ENCODE measurements at regions not wholly inside any gene's neighbourhood (a gene's known extent, or its start where the extent isn't known, plus 50 kb on each side); places are given as distances from the start of the nearest gene placed in this dataset.
"Not testable (repeated sequence)": the region's sequence is repeated elsewhere in the genome, so short reads cannot be mapped to it uniquely, and the experiment has no call there.

DNA sequence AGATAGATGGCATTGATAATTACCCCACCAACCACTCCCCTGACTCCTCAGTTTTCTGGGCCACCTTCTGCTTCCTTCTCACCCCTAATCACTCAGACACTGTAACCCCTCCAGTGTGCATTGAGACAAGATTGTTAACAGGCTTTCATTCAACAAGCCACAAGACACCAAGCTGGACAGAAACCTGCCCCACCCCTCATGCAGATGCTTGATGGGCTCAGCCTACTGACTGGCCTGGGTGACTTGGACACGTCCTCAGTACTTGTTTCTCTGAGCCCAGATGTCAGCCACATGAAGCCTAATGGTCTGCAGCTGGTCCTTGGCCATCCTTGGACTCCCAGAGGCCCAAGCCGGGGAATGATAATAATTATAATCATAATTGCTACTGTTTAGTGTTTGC is 71.4 kb upstream of the SMIM23 start:
- Histone ChIP-seq H3K27ac (ENCODE audit: low read depth, low read length) (no peak overlapping the region), H3K27me3 (ENCODE audit: control insufficient read depth, insufficient read depth, low read length) (no peaks in the 10 kb centered on the region), H3K4me3 (ENCODE audit: low read depth, low read length) (no peak overlapping the region), H3K9me3 (ENCODE audit: control insufficient read depth, insufficient read depth, low read length) (no peaks in the 10 kb centered on the region), H3K9ac (ENCODE audit: low read depth, low read length) (no peak overlapping the region), H3K4me1 (ENCODE audit: control insufficient read depth, insufficient read depth, low read length) (no peaks in the 10 kb centered on the region), H3K36me3 (ENCODE audit: control insufficient read depth, insufficient read depth, low read length) (no peaks in the 10 kb centered on the region)

DNA sequence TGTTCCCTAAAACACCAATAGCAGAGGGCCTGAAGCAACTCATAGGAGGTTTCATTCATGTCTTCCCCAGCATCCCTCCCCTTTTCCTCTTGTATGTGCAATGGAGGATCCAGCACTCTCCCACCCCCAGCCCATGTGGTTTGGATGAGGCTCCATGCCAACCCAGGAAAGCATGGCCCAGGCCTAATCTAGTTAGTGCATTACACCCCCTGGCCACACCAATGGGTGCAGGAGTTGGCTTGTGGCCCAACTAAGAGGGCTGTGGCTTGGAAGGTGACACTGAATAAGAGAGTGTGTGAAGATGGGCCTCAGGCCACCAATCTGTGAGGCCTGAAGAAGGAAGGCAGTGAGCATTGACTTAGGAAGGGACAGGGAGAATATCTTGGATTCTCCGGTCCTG is 70.8 kb upstream of the SMIM23 start:
- H3K4me3 ChIP-seq (ENCODE audit: low read depth, low read length) = no peak overlapping the region
- H3K27ac ChIP-seq (ENCODE audit: low read depth, low read length) = no peak overlapping the region
- no peaks in the 10 kb centered on the region for H3K36me3 ChIP-seq (ENCODE audit: control insufficient read depth, insufficient read depth, low read length)
- H3K4me1 ChIP-seq (ENCODE audit: control insufficient read depth, insufficient read depth, low read length) = no peaks in the 10 kb centered on the region
- H3K9me3 ChIP-seq (ENCODE audit: control insufficient read depth, insufficient read depth, low read length) = no peaks in the 10 kb centered on the region
- H3K27me3 ChIP-seq (ENCODE audit: control insufficient read depth, insufficient read depth, low read length) = no peaks in the 10 kb centered on the region
- H3K9ac ChIP-seq (ENCODE audit: low read depth, low read length) = no peak overlapping the region

GRCh38 chr5:171715551-171715950 is 70.1 kb upstream of the SMIM23 start:
- no peak overlapping the region for H3K4me3 ChIP-seq (ENCODE audit: low read depth, low read length)
- no peaks in the 10 kb centered on the region for H3K27me3 ChIP-seq (ENCODE audit: control insufficient read depth, insufficient read depth, low read length)
- no peak overlapping the region for H3K9ac ChIP-seq (ENCODE audit: low read depth, low read length)
- H3K36me3 ChIP-seq (ENCODE audit: control insufficient read depth, insufficient read depth, low read length) = no peaks in the 10 kb centered on the region
- H3K27ac ChIP-seq (ENCODE audit: low read depth, low read length) = no peak overlapping the region
- no peaks in the 10 kb centered on the region for H3K9me3 ChIP-seq (ENCODE audit: control insufficient read depth, insufficient read depth, low read length)
- H3K4me1 ChIP-seq (ENCODE audit: control insufficient read depth, insufficient read depth, low read length) = no peaks in the 10 kb centered on the region

DNA sequence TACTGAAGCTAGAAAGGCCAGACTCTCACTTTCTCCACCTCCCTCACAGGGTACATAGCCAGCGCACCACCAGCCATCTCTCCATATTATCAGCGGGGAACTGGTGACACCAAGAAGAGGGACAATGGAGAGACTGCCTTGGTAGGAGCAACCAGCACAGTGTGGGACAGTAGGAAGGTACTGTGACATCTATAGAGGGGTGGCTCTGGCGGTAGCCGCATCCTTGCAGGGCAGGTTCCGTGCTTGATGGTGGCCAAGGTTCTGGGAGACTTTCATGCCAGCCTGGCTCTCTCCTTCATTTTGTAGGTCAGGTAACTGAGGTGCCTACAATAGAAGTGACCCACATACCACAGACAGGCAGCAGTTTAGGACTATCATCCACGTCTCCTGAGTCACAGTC is 65.5 kb upstream of the SMIM23 start:
- Histone ChIP-seq H3K4me3 (ENCODE audit: low read depth, low read length) (no peak overlapping the region), H3K9me3 (ENCODE audit: control insufficient read depth, insufficient read depth, low read length) (no peaks in the 10 kb centered on the region), H3K36me3 (ENCODE audit: control insufficient read depth, insufficient read depth, low read length) (no peaks in the 10 kb centered on the region), H3K27ac (ENCODE audit: low read depth, low read length) (no peak overlapping the region), H3K9ac (ENCODE audit: low read depth, low read length) (no peak overlapping the region), H3K27me3 (ENCODE audit: control insufficient read depth, insufficient read depth, low read length) (no peaks in the 10 kb centered on the region), H3K4me1 (ENCODE audit: control insufficient read depth, insufficient read depth, low read length) (no peaks in the 10 kb centered on the region)

- H3K9me3 ChIP-seq (ENCODE audit: control insufficient read depth, insufficient read depth, low read length) = no peaks in the 10 kb centered on the region
- no peaks in the 10 kb centered on the region for H3K4me1 ChIP-seq (ENCODE audit: control insufficient read depth, insufficient read depth, low read length)
- no peak overlapping the region for H3K4me3 ChIP-seq (ENCODE audit: low read depth, low read length)
- no peak overlapping the region for H3K27ac ChIP-seq (ENCODE audit: low read depth, low read length)
- H3K27me3 ChIP-seq (ENCODE audit: control insufficient read depth, insufficient read depth, low read length) = no peaks in the 10 kb centered on the region
- H3K36me3 ChIP-seq (ENCODE audit: control insufficient read depth, insufficient read depth, low read length) = no peaks in the 10 kb centered on the region
- H3K9ac ChIP-seq (ENCODE audit: low read depth, low read length) = no peak overlapping the region
Observed at GRCh38 chr5:171721464-171721863, 64.2 kb upstream of the SMIM23 start.

GRCh38 chr5:171724468-171725204 is 61.0 kb upstream of the SMIM23 start:
- Histone ChIP-seq H3K27me3 (ENCODE audit: control insufficient read depth, insufficient read depth, low read length) (no peaks in the 10 kb centered on the region), H3K4me3 (ENCODE audit: low read depth, low read length) (no peak overlapping the region), H3K9me3 (ENCODE audit: control insufficient read depth, insufficient read depth, low read length) (0 out of 2 replicates have a peak, but pooled peaks cover under 1% of the 10 kb centered on the region), H3K9ac (ENCODE audit: low read depth, low read length) (no peak overlapping the region), H3K27ac (ENCODE audit: low read depth, low read length) (no peak overlapping the region), H3K36me3 (ENCODE audit: control insufficient read depth, insufficient read depth, low read length) (no peaks in the 10 kb centered on the region), H3K4me1 (ENCODE audit: control insufficient read depth, insufficient read depth, low read length) (no peaks in the 10 kb centered on the region)

GRCh38 chr5:171725205-171725601 is 60.4 kb upstream of the SMIM23 start:
- no peak overlapping the region for H3K27ac ChIP-seq (ENCODE audit: low read depth, low read length)
- H3K36me3 ChIP-seq (ENCODE audit: control insufficient read depth, insufficient read depth, low read length) = no peaks in the 10 kb centered on the region
- no peaks in the 10 kb centered on the region for H3K4me1 ChIP-seq (ENCODE audit: control insufficient read depth, insufficient read depth, low read length)
- no peaks in the 10 kb centered on the region for H3K27me3 ChIP-seq (ENCODE audit: control insufficient read depth, insufficient read depth, low read length)
- no peak overlapping the region for H3K9ac ChIP-seq (ENCODE audit: low read depth, low read length)
- 0 out of 2 replicates have a peak, but pooled peaks cover 3% of the 10 kb centered on the region for H3K9me3 ChIP-seq (ENCODE audit: control insufficient read depth, insufficient read depth, low read length)
- no peak overlapping the region for H3K4me3 ChIP-seq (ENCODE audit: low read depth, low read length)

DNA sequence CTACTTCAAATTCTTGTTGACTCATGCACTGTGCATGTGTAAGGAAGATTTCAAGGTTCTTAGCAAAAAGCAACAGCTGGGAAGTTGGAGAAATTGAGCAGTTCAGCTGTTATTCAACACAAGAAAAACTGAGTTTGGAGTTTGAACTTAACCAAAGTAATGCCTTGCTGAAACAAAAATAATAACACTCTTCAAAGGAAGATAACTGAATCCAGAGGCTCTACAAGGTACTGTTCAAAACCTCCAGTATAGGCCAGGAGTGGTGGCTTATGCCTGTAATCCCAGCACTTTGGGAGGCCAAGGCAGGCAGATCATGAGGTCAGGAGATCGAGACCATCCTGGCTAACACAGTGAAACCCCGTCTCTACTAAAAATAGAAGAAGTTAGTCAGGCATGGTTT is 58.8 kb upstream of the SMIM23 start:
- not testable (repeated sequence) for H3K27ac ChIP-seq (ENCODE audit: low read depth, low read length); H3K27me3 ChIP-seq (ENCODE audit: control insufficient read depth, insufficient read depth, low read length); H3K9me3 ChIP-seq (ENCODE audit: control insufficient read depth, insufficient read depth, low read length); H3K4me1 ChIP-seq (ENCODE audit: control insufficient read depth, insufficient read depth, low read length); H3K36me3 ChIP-seq (ENCODE audit: control insufficient read depth, insufficient read depth, low read length); H3K9ac ChIP-seq (ENCODE audit: low read depth, low read length); H3K4me3 ChIP-seq (ENCODE audit: low read depth, low read length)

DNA sequence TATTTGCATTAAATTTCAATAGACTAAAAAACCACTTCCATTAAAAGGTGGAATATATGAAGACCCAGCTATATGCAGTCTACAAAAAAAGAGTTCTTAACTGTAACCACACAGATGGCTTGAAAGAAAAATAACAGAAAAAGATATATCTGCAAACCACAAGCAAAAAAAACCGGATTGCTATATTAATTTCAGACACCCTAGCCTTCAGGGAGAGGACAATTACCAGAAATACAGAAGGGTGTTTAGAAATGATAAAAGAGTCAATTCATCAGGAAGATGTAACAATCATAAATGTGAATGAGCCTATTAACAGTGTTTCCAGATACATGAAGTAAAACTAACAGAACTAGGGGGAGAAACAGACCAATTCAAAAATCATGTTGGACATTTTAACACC is 56.9 kb upstream of the SMIM23 start:
- no peak overlapping the region for H3K27ac ChIP-seq (ENCODE audit: low read depth, low read length)
- no peak overlapping the region for H3K9ac ChIP-seq (ENCODE audit: low read depth, low read length)
- 0 out of 2 replicates have a peak, but pooled peaks cover 3% of the 10 kb centered on the region for H3K9me3 ChIP-seq (ENCODE audit: control insufficient read depth, insufficient read depth, low read length)
- no peaks in the 10 kb centered on the region for H3K27me3 ChIP-seq (ENCODE audit: control insufficient read depth, insufficient read depth, low read length)
- H3K4me3 ChIP-seq (ENCODE audit: low read depth, low read length) = no peak overlapping the region
- H3K4me1 ChIP-seq (ENCODE audit: control insufficient read depth, insufficient read depth, low read length) = no peaks in the 10 kb centered on the region
- H3K36me3 ChIP-seq (ENCODE audit: control insufficient read depth, insufficient read depth, low read length) = no peaks in the 10 kb centered on the region
